Neural cell (in vitro differentiated cells): ENCODE measurements at regions not wholly inside any gene's neighbourhood (a gene's known extent, or its start where the extent isn't known, plus 50 kb on each side); places are given as distances from the start of the nearest gene placed in this dataset.

ENCODE experiments used
- CTCF ChIP-seq: fragments of 450-650 bp; IDR thresholded peaks from 2 replicates; pipeline ENCODE4 v1.5.1; 2014; ENCODE audit warnings: antibody characterized with exemption, mild to moderate bottlenecking, moderate library complexity; ENCODE audit not compliant: poor library complexity, severe bottlenecking
- EP300 ChIP-seq: fragments of 450-650 bp; conservative IDR thresholded peaks from 2 replicates; pipeline ENCODE4 v1.6.1; 2014; ENCODE audit warnings: antibody characterized with exemption, mild to moderate bottlenecking, moderate library complexity; ENCODE audit not compliant: poor library complexity, severe bottlenecking
- EZH2 ChIP-seq: fragments of 200-600, 300-800 bp; shearing (Covaris generic), sonication (generic); IDR thresholded peaks from 2 replicates; pipeline ENCODE4 v1.6.1; 2014; ENCODE audit warnings: antibody characterized with exemption, low read length, borderline replicate concordance, mild to moderate bottlenecking; ENCODE audit not compliant: insufficient read depth, poor library complexity, severe bottlenecking
- POLR2AphosphoS5 ChIP-seq: IDR thresholded peaks from 2 replicates; pipeline ENCODE4 v1.6.1; 2012
- RAD21 ChIP-seq: fragments of 450-650 bp; conservative IDR thresholded peaks from 2 replicates; pipeline ENCODE4 v1.6.1; 2014; ENCODE audit warnings: antibody characterized with exemption, mild to moderate bottlenecking, moderate library complexity
- REST ChIP-seq: IDR thresholded peaks from 2 replicates; pipeline ENCODE4 v1.6.1; 2012; ENCODE audit warnings: borderline replicate concordance
- SMC3 ChIP-seq: fragments of 450-650 bp; conservative IDR thresholded peaks from 2 replicates; pipeline ENCODE4 v1.6.1; 2014; ENCODE audit warnings: antibody characterized with exemption, mild to moderate bottlenecking, moderate library complexity; ENCODE audit not compliant: poor library complexity
- TAF1 ChIP-seq: IDR thresholded peaks from 2 replicates; pipeline ENCODE4 v1.6.1; 2012; ENCODE audit warnings: low read depth

DNA sequence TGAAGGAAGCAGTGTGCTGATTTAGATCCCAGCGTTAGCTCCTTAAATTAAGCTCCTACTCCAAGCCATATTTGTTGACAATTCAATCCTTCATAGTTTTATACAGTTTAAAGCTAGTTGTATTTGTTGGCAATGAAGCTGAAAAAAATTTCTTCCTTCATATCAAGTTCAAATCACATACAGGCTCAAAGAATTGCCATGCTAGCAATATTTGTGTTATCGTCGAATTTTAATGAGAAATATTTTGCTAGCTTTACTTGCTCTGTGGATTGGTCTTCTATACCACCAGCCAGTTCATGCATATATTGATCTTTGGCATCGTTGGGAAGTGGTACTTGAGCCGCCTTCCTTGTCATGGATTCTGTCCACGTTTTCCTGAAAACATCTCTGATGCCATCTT, 204.6 kb upstream of the HDAC4 start:
- TF ChIP-seq CTCF (no peak), RAD21 (no peak), REST (no peak), EZH2 (no peak), EP300 (no peak), POLR2AphosphoS5 (no peak), TAF1 (no peak), SMC3 (no peak)
